Activated CD4-positive, alpha-beta memory T cell treated with anti-CD3 and anti-CD28 coated beads, Interleukin-2, amount 10 ng/mL, durations not matched to agents 7 days and 5 days (primary cell): ENCODE measurements at regions not wholly inside any gene's neighbourhood (a gene's known extent, or its start where the extent isn't known, plus 50 kb on each side); places are given as distances from the start of the nearest gene placed in this dataset.
"Not testable (repeated sequence)": the region's sequence is repeated elsewhere in the genome, so short reads cannot be mapped to it uniquely, and the experiment has no call there.

ENCODE experiments used
- CTCF ChIA-PET: fragments of 350-600 bp; sonication (Branson Sonifier 250); formaldehyde crosslinking; loops from one replicate; lab custom pipeline; 2021; ENCODE audit warnings: antibody characterized with exemption, inconsistent platforms; lab: Charles Lee
- POLR2A ChIA-PET: fragments of 350-600 bp; sonication (Branson Sonifier 250); formaldehyde crosslinking; loops from one replicate; lab custom pipeline; 2021; ENCODE audit warnings: antibody characterized with exemption; lab: Charles Lee
- DNase-seq: peaks from one replicate; pipeline ENCODE4 v3.0.0-alpha.2; 2020
- H3K27ac Mint-ChIP-seq: one replicate; pipeline ENCODE4 v1.8.0; 2021; ENCODE audit warnings: mild to moderate bottlenecking, mixed read lengths
- H3K27me3 Mint-ChIP-seq: one replicate; pipeline ENCODE4 v1.8.0; 2021; ENCODE audit warnings: mixed read lengths
- H3K36me3 Mint-ChIP-seq: one replicate; pipeline ENCODE4 v1.8.0; 2021; ENCODE audit warnings: low read depth, mixed read lengths
- H3K4me1 Mint-ChIP-seq: one replicate; pipeline ENCODE4 v1.8.0; 2021; ENCODE audit warnings: mixed read lengths
- H3K4me3 Mint-ChIP-seq: one replicate; pipeline ENCODE4 v1.8.0; 2021; ENCODE audit warnings: mild to moderate bottlenecking, mixed read lengths
- H3K9me3 Mint-ChIP-seq: one replicate; pipeline ENCODE4 v1.8.0; 2021; ENCODE audit warnings: mixed read lengths

GRCh38 chr11:90668502-90668901 is 445.7 kb upstream of the CHORDC1 start:
- DNase-seq, result no peak
- Mint-ChIP-seq H3K4me1 (no peaks in the 10 kb centered on the region), H3K36me3 (no peaks in the 10 kb centered on the region), H3K9me3 (peaks cover 14% of the 10 kb centered on the region), H3K4me3 (no peak overlapping the region), H3K27me3 (no peaks in the 10 kb centered on the region), H3K27ac (no peak overlapping the region)
- POLR2A ChIA-PET, result no interaction called here
- CTCF ChIA-PET, result no interaction called here

- ChIA-PET CTCF (no interaction called here), POLR2A (no interaction called here)
- Mint-ChIP-seq H3K36me3 (no peaks in the 10 kb centered on the region), H3K4me1 (no peaks in the 10 kb centered on the region), H3K27me3 (no peaks in the 10 kb centered on the region), H3K9me3 (peaks cover 4% of the 10 kb centered on the region), H3K27ac (no peak overlapping the region), H3K4me3 (no peak overlapping the region)
- DNase-seq, result no peak
Observed at GRCh38 chr11:90661233-90661632, 438.4 kb upstream of the CHORDC1 start.

GRCh38 chr11:90656171-90656570 is 433.3 kb upstream of the CHORDC1 start:
- POLR2A ChIA-PET, result no interaction called here

GRCh38 chr11:90650153-90650552 is 427.3 kb upstream of the CHORDC1 start:
- Mint-ChIP-seq H3K27me3 (no peaks in the 10 kb centered on the region), H3K4me3 (no peak overlapping the region), H3K27ac (no peak overlapping the region), H3K4me1 (no peaks in the 10 kb centered on the region), H3K36me3 (no peaks in the 10 kb centered on the region), H3K9me3 (peaks cover 2% of the 10 kb centered on the region)
- ChIA-PET CTCF (no interaction called here), POLR2A (no interaction called here)
- no peak for DNase-seq

More at GRCh38 chr11:90656171-90656570, 433.3 kb upstream of the CHORDC1 start:
- Mint-ChIP-seq H3K27me3 (no peaks in the 10 kb centered on the region), H3K27ac (no peak overlapping the region), H3K4me3 (no peak overlapping the region), H3K36me3 (no peaks in the 10 kb centered on the region), H3K4me1 (no peaks in the 10 kb centered on the region), H3K9me3 (no peaks in the 10 kb centered on the region)
- DNase-seq, result no peak
- CTCF ChIA-PET, result no interaction called here

GRCh38 chr11:90646706-90647105 is 423.9 kb upstream of the CHORDC1 start:
- no peak for DNase-seq

DNA sequence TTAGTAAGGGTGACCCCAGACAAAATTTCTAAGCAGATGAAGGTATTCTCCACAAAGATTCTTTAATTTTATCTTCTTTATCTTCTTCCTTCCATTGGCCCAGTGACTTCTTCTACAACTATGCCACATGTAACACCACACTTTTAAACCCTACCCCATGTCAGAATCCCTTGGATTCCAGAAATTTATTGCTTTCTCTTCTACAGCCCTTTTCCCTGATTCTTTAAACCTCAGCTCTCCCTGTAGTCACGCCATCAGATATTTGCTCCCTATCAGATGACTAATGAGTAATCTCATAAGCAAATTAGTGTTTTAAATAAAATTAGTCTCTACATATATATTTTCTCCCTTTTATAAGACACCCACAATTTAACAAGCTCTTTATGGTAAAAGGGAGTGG is 423.4 kb upstream of the CHORDC1 start:
- no peaks in the 10 kb centered on the region for H3K36me3 Mint-ChIP-seq
- H3K27me3 Mint-ChIP-seq, result no peaks in the 10 kb centered on the region
- no peak for DNase-seq
- POLR2A ChIA-PET, result no interaction called here
- no peak overlapping the region for H3K4me3 Mint-ChIP-seq
- no peaks in the 10 kb centered on the region for H3K4me1 Mint-ChIP-seq
- CTCF ChIA-PET, result no interaction called here
- H3K27ac Mint-ChIP-seq, result no peak overlapping the region
- peaks cover 2% of the 10 kb centered on the region for H3K9me3 Mint-ChIP-seq

More at GRCh38 chr11:90646706-90647105, 423.9 kb upstream of the CHORDC1 start:
- CTCF ChIA-PET, result no interaction called here
- Mint-ChIP-seq H3K4me1 (no peaks in the 10 kb centered on the region), H3K36me3 (no peaks in the 10 kb centered on the region), H3K4me3 (no peak overlapping the region), H3K27me3 (no peaks in the 10 kb centered on the region), H3K9me3 (peaks cover 2% of the 10 kb centered on the region), H3K27ac (no peak overlapping the region)
- POLR2A ChIA-PET, result no interaction called here

- CTCF ChIA-PET, result no interaction called here
- H3K27ac Mint-ChIP-seq, result no peak overlapping the region
- H3K27me3 Mint-ChIP-seq, result no peaks in the 10 kb centered on the region
Observed at GRCh38 chr11:90639461-90639993, 416.7 kb upstream of the CHORDC1 start.

GRCh38 chr11:90635886-90636285 is 413.0 kb upstream of the CHORDC1 start:
- H3K9me3 Mint-ChIP-seq, result peaks cover 2% of the 10 kb centered on the region
- H3K4me3 Mint-ChIP-seq, result no peak overlapping the region
- DNase-seq, result no peak
- CTCF ChIA-PET, result no interaction called here
- POLR2A ChIA-PET, result no interaction called here
- H3K27ac Mint-ChIP-seq, result no peak overlapping the region
- no peaks in the 10 kb centered on the region for H3K4me1 Mint-ChIP-seq
- H3K36me3 Mint-ChIP-seq, result no peaks in the 10 kb centered on the region
- H3K27me3 Mint-ChIP-seq, result no peaks in the 10 kb centered on the region

More at GRCh38 chr11:90639461-90639993, 416.7 kb upstream of the CHORDC1 start:
- POLR2A ChIA-PET, result no interaction called here
- Mint-ChIP-seq H3K36me3 (no peaks in the 10 kb centered on the region), H3K4me1 (no peaks in the 10 kb centered on the region), H3K9me3 (no peaks in the 10 kb centered on the region), H3K4me3 (no peak overlapping the region)
- no peak for DNase-seq

GRCh38 chr11:90635151-90635550 is 412.3 kb upstream of the CHORDC1 start:
- DNase-seq, result no peak
- H3K27ac Mint-ChIP-seq, result no peak overlapping the region
- ChIA-PET POLR2A (no interaction called here), CTCF (no interaction called here)
- H3K4me1 Mint-ChIP-seq, result no peaks in the 10 kb centered on the region
- peaks cover 2% of the 10 kb centered on the region for H3K9me3 Mint-ChIP-seq
- no peak overlapping the region for H3K4me3 Mint-ChIP-seq
- H3K36me3 Mint-ChIP-seq, result no peaks in the 10 kb centered on the region
- H3K27me3 Mint-ChIP-seq, result no peaks in the 10 kb centered on the region

- POLR2A ChIA-PET, result no interaction called here
- H3K9me3 Mint-ChIP-seq, result peaks cover 5% of the 10 kb centered on the region
- CTCF ChIA-PET, result no interaction called here
- H3K27me3 Mint-ChIP-seq, result no peaks in the 10 kb centered on the region
- no peak overlapping the region for H3K27ac Mint-ChIP-seq
- no peaks in the 10 kb centered on the region for H3K36me3 Mint-ChIP-seq
- DNase-seq, result no peak
- H3K4me3 Mint-ChIP-seq, result no peak overlapping the region
- H3K4me1 Mint-ChIP-seq, result no peaks in the 10 kb centered on the region
Observed at GRCh38 chr11:90630176-90630575, 407.3 kb upstream of the CHORDC1 start.

DNA sequence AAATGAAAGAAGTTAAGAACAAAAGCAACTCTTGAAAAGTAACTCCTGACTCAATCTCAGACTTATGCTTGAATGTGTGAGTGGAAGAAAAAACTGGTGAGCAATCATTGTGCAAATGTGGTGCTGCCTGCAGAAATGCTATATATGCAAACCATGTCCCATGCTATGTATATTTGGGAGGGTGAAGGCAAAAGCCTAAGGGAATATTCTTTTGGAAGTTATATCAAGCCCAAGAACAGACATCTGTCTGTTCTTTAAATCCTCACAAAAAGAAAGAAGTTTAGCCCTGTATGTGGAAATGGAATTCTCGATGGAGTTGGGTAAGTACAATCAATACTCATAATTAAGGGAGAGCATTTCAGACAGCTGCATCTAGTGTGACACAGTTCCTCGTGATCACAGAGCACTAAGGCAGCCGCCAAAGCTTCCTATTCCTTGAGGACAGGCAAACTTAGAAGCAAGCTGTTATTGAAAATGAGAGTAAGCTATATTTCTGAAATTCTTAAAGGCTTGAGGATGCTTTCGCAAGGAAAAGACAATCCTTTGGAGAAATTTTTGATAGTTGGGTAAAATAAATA is 406.5 kb upstream of the CHORDC1 start:
- POLR2A ChIA-PET, result no interaction called here
- Mint-ChIP-seq H3K27me3 (no peaks in the 10 kb centered on the region), H3K9me3 (peaks cover 7% of the 10 kb centered on the region), H3K4me1 (no peaks in the 10 kb centered on the region), H3K4me3 (no peak overlapping the region), H3K27ac (no peak overlapping the region), H3K36me3 (no peaks in the 10 kb centered on the region)
- no peak for DNase-seq
- CTCF ChIA-PET, result no interaction called here

GRCh38 chr11:90614318-90614717 is 391.5 kb upstream of the CHORDC1 start:
- DNase-seq, result no peak
- Mint-ChIP-seq H3K36me3 (no peaks in the 10 kb centered on the region), H3K4me1 (no peaks in the 10 kb centered on the region), H3K27ac (no peak overlapping the region), H3K4me3 (no peak overlapping the region), H3K27me3 (no peaks in the 10 kb centered on the region), H3K9me3 (peaks cover 2% of the 10 kb centered on the region)
- ChIA-PET POLR2A (no interaction called here), CTCF (no interaction called here)

DNA sequence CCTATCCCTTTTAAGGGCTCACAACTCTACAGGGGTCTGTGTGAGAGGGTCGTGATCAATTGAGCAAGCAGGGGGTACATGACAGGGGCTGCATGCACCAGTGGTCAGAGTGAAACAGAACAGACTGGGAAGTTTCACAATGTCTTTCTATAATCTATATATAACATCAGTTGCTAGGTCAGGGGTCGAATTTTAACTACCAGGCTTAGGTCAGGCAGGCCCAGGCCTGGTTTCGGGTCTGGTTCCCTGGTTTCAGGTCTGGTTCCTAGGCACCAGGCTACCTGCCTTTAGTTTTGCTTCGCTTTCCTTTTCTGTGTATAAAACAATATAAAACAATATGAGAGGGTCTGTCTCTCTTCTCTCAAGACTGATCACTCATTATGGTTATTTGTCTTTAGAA is 390.2 kb upstream of the CHORDC1 start:
- H3K9me3 Mint-ChIP-seq, H3K27me3 Mint-ChIP-seq, H3K36me3 Mint-ChIP-seq, H3K27ac Mint-ChIP-seq, POLR2A ChIA-PET, H3K4me3 Mint-ChIP-seq, H3K4me1 Mint-ChIP-seq, DNase-seq, CTCF ChIA-PET: not testable (repeated sequence)

GRCh38 chr11:90606721-90607120 is 383.9 kb upstream of the CHORDC1 start:
- POLR2A ChIA-PET, result no interaction called here
- CTCF ChIA-PET, result no interaction called here
- no peak overlapping the region for H3K4me3 Mint-ChIP-seq
- H3K27ac Mint-ChIP-seq, result no peak overlapping the region
- no peaks in the 10 kb centered on the region for H3K36me3 Mint-ChIP-seq
- H3K4me1 Mint-ChIP-seq, result no peaks in the 10 kb centered on the region
- H3K27me3 Mint-ChIP-seq, result no peaks in the 10 kb centered on the region
- no peak for DNase-seq
- H3K9me3 Mint-ChIP-seq, result peaks cover 3% of the 10 kb centered on the region
